ENCODE measurements at regions not wholly inside any gene's neighbourhood (a gene's known extent, or its start where the extent isn't known, plus 50 kb on each side); places are given as distances from the start of the nearest gene placed in this dataset.

DNA sequence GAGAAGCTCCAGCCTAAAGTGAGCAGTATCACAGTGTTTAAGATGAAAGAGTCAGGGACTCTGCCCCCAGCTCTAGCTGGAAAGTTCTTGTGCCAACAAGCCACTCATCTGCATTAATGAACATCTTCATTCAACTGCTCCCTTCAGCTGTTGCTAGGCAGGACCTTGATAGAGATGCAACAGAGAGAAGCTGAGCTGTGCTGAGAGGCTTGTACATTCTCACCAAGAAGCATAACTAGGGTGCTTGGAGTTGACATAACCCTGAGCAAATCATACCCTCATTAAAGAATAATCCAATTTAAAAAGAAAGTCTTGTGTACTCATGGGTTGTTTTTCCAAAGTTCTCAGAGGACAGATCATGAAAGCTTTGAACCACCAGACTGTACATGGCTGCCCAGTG is 63.2 kb downstream of the ATXN3L start:
- H3K27ac ChIP-seq (ENCODE audit: insufficient read depth, low read length, poor library complexity, severe bottlenecking): no peak overlapping the region
- no peak for DNase-seq
- H3K4me1 ChIP-seq (ENCODE audit: control insufficient read depth, insufficient read depth, low read length, poor library complexity, severe bottlenecking): no peaks in the 10 kb centered on the region
- no peak overlapping the region for H3K4me3 ChIP-seq (ENCODE audit: insufficient read depth, low read depth, low read length, poor library complexity, severe bottlenecking)
- H3K27me3 ChIP-seq (replicated peaks; ENCODE audit: control insufficient read depth, insufficient read depth, low read length, poor library complexity, severe bottlenecking): no peaks in the 10 kb centered on the region
- H3K36me3 ChIP-seq (ENCODE audit: control insufficient read depth, insufficient read depth, low read length): no peaks in the 10 kb centered on the region
- H3K9me3 ChIP-seq (ENCODE audit: control insufficient read depth, low read length): no peaks in the 10 kb centered on the region

DNA sequence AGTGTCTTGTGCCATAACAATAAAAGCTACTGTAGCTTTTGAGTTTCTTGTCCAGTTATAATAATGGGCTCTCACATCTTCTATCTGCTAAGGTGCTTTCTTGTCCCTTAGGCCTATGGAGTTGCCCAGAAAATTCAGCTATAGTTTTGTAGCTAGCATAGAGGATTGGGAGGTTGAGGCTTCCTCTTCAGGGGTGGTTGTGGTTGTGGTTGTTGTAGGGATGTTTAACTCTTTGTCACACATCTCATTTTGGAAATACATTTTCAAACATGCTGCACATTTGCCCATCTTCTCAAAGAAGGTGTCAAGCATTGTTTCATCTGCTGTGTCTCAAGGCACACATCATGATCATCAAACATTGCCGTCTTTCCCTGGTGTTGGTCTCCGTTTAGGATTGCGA is 65.0 kb downstream of the ATXN3L start:
- DNase-seq: no peak
- H3K27me3 ChIP-seq (replicated peaks; ENCODE audit: control insufficient read depth, insufficient read depth, low read length, poor library complexity, severe bottlenecking): no peaks in the 10 kb centered on the region

DNA sequence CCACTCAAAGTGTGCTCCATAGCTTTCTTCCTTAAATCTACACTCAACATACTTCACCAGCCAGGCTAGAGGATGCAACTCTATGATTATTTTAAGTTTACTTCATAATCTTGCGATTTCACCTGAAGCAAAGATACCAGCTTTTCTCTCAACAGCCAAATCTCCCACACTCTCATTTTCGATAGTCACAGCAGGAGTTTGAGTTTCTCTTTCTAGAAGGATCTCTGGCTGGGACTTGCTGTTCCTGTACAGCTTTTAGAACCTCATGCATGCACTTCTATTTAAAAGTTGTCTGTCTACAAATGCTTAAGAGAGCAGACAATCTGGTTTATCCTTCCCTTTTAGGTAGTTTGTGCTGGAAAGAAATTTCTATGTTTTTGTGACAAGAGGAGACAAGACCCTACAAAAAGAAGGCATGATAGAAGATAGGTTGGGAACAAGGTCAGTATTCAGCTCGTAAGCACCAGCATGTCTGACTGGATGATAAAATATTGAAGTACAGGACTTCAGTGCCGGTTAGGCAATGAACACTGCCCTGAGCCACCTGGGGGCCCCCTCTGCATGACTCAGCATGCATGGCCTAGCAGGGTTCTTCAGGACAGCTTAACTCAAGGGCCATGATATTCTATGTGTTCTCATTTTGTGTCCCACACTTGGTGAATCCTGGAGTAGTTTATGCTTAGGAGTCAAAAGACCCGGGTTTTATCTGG is 65.6 kb downstream of the ATXN3L start:
- Histone ChIP-seq H3K27ac (ENCODE audit: insufficient read depth, low read length, poor library complexity, severe bottlenecking) (no peak overlapping the region), H3K27me3 (replicated peaks; ENCODE audit: control insufficient read depth, insufficient read depth, low read length, poor library complexity, severe bottlenecking) (no peaks in the 10 kb centered on the region), H3K4me3 (ENCODE audit: insufficient read depth, low read depth, low read length, poor library complexity, severe bottlenecking) (no peak overlapping the region), H3K9me3 (ENCODE audit: control insufficient read depth, low read length) (no peaks in the 10 kb centered on the region), H3K36me3 (ENCODE audit: control insufficient read depth, insufficient read depth, low read length) (no peaks in the 10 kb centered on the region), H3K4me1 (ENCODE audit: control insufficient read depth, insufficient read depth, low read length, poor library complexity, severe bottlenecking) (no peaks in the 10 kb centered on the region)
- DNase-seq: no peak

More for the DNA sequence above, 65.0 kb downstream of the ATXN3L start:
- Histone ChIP-seq H3K27ac (ENCODE audit: insufficient read depth, low read length, poor library complexity, severe bottlenecking) (no peak overlapping the region), H3K9me3 (ENCODE audit: control insufficient read depth, low read length) (no peaks in the 10 kb centered on the region), H3K4me3 (ENCODE audit: insufficient read depth, low read depth, low read length, poor library complexity, severe bottlenecking) (no peak overlapping the region), H3K36me3 (ENCODE audit: control insufficient read depth, insufficient read depth, low read length) (no peaks in the 10 kb centered on the region), H3K4me1 (ENCODE audit: control insufficient read depth, insufficient read depth, low read length, poor library complexity, severe bottlenecking) (no peaks in the 10 kb centered on the region)

DNA sequence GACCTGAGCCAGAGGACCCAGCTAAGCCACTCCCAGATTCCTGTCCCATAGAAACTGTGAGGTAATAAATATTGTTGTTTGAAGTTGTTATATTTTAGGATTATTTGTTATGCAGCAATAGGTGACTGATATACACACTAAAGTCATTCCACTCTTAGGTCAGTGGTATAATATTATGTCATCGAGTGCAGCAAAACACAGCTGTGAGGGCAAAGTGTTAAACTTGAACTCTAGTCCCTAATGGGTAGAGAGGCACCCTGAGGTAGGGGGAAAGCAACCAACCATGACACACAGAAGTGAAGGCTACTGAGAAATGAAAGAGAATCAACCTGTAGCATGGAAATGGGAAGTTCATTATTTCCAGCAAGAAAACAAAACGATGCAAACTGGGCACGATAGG is 66.6 kb downstream of the ATXN3L start:
- no peak for DNase-seq
- Histone ChIP-seq H3K27ac (ENCODE audit: insufficient read depth, low read length, poor library complexity, severe bottlenecking) (no peak overlapping the region), H3K36me3 (ENCODE audit: control insufficient read depth, insufficient read depth, low read length) (no peaks in the 10 kb centered on the region), H3K4me1 (ENCODE audit: control insufficient read depth, insufficient read depth, low read length, poor library complexity, severe bottlenecking) (no peaks in the 10 kb centered on the region), H3K9me3 (ENCODE audit: control insufficient read depth, low read length) (no peaks in the 10 kb centered on the region), H3K4me3 (ENCODE audit: insufficient read depth, low read depth, low read length, poor library complexity, severe bottlenecking) (no peak overlapping the region), H3K27me3 (replicated peaks; ENCODE audit: control insufficient read depth, insufficient read depth, low read length, poor library complexity, severe bottlenecking) (no peaks in the 10 kb centered on the region)

DNA sequence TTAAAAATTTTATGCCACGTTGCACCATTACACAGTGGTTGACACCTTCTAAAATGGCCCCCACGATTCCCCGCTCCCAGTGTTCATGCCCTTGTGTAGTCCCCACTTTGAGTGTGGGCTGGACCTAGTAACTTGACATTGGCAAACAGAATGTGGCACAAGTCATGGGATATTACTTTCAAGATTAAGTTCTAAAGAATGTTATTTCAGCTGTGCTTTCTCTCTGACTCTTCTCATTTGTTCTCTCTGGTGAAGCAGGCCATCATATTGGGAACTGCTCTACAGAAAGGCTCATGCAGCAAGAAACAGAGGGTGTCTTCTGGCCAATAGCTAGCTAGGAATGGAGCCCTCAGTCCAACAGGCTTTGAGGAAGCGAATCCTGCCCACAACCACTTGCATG is 67.1 kb downstream of the ATXN3L start:
- Histone ChIP-seq H3K4me3 (ENCODE audit: insufficient read depth, low read depth, low read length, poor library complexity, severe bottlenecking) (no peak overlapping the region), H3K4me1 (ENCODE audit: control insufficient read depth, insufficient read depth, low read length, poor library complexity, severe bottlenecking) (no peaks in the 10 kb centered on the region), H3K27me3 (replicated peaks; ENCODE audit: control insufficient read depth, insufficient read depth, low read length, poor library complexity, severe bottlenecking) (no peaks in the 10 kb centered on the region), H3K27ac (ENCODE audit: insufficient read depth, low read length, poor library complexity, severe bottlenecking) (no peak overlapping the region), H3K36me3 (ENCODE audit: control insufficient read depth, insufficient read depth, low read length) (no peaks in the 10 kb centered on the region), H3K9me3 (ENCODE audit: control insufficient read depth, low read length) (no peaks in the 10 kb centered on the region)
- no peak for DNase-seq

DNA sequence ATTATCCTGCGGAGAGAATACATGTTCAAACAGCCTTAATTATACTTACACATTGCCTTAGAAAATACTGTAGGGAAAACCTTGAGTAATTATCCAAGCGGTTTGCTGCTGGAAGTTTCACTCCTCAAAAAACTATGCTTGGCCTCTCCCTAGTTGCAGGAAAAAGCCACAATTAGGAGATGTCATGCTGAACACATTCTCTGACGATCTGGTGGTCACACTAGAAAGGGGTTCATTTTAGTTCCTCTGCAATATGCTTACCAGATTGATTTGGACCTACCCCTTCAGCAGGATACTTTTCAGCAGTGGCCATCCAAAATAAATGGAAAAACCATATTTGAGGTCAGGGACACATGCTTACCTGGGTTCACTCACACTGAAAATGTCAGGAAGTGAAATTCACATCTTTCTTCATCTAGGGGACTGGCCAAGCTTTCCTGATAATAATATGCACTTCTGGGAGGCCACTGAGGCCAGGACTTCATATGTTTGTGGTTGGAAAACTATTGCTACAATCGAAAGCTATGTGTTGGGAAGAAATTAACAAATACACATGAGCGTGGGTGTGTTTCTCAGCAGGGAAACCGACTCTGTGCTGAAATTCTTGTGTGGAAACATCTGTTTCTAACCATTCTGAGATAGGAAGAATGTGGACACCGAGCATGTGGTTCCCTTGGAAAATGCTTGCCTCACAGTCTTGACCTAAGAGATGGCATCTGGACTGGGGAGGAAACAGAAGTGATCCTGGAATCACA is 68.8 kb downstream of the ATXN3L start:
- Histone ChIP-seq H3K27me3 (replicated peaks; ENCODE audit: control insufficient read depth, insufficient read depth, low read length, poor library complexity, severe bottlenecking) (no peaks in the 10 kb centered on the region), H3K4me1 (ENCODE audit: control insufficient read depth, insufficient read depth, low read length, poor library complexity, severe bottlenecking) (no peaks in the 10 kb centered on the region), H3K4me3 (ENCODE audit: insufficient read depth, low read depth, low read length, poor library complexity, severe bottlenecking) (no peak overlapping the region), H3K36me3 (ENCODE audit: control insufficient read depth, insufficient read depth, low read length) (no peaks in the 10 kb centered on the region), H3K9me3 (ENCODE audit: control insufficient read depth, low read length) (no peaks in the 10 kb centered on the region), H3K27ac (ENCODE audit: insufficient read depth, low read length, poor library complexity, severe bottlenecking) (no peak overlapping the region)
- DNase-seq: no peak

DNA sequence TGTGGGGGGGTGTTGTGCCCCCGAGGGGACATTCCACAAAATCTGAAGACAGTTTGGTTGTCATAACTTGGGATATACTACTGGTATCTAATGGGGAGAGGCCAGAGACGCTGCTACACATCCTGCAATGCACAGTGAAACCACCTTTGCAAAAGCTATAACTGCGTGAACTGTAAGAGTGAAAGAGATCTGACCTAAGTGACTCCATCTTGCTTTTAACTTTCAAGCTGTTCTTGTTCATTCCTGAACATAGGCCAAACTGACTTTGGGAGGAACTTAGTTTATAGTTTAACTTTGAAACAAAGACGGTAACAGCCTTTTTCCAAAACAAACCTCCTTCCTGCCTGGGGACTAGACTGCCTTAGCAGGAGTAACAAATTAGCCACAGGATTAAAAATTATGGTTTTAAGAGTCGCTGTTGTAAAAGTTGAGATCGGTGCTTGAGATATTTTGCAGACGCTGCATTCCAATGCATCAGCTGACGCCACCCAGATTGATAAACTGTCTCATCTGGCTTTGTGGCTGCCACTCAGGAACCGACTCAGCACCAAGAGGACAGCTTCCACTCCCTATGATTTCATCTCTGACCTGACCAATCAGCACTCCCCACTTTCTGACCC is 70.9 kb downstream of the ATXN3L start:
- Histone ChIP-seq H3K36me3 (ENCODE audit: control insufficient read depth, insufficient read depth, low read length) (no peaks in the 10 kb centered on the region), H3K9me3 (ENCODE audit: control insufficient read depth, low read length) (no peaks in the 10 kb centered on the region), H3K4me1 (ENCODE audit: control insufficient read depth, insufficient read depth, low read length, poor library complexity, severe bottlenecking) (no peaks in the 10 kb centered on the region), H3K27me3 (replicated peaks; ENCODE audit: control insufficient read depth, insufficient read depth, low read length, poor library complexity, severe bottlenecking) (no peaks in the 10 kb centered on the region), H3K27ac (ENCODE audit: insufficient read depth, low read length, poor library complexity, severe bottlenecking) (no peak overlapping the region), H3K4me3 (ENCODE audit: insufficient read depth, low read depth, low read length, poor library complexity, severe bottlenecking) (no peak overlapping the region)
- DNase-seq: no peak

DNA sequence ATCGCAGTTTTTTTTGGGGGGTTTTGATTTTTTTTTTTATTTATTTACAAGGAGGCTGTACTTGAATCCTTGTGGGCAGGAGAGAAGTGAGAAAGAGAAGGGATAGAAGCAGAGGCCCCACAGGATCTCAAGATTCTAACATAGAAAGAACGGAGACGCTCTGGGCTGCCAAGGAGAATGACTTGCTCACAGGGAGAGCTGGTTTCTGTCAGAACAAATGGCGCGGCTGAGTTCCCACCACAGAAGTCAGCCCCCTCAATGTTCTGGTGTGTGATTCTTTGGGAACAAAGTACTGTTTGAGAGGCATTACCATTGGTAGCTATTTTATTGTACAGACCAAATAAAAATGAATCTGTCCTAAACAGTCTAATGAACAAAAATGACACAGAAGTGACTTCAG is 80.6 kb downstream of the ATXN3L start:
- H3K27ac ChIP-seq (ENCODE audit: insufficient read depth, low read length, poor library complexity, severe bottlenecking): no peak overlapping the region
- no peak overlapping the region for H3K4me3 ChIP-seq (ENCODE audit: insufficient read depth, low read depth, low read length, poor library complexity, severe bottlenecking)
- H3K27me3 ChIP-seq (replicated peaks; ENCODE audit: control insufficient read depth, insufficient read depth, low read length, poor library complexity, severe bottlenecking): no peaks in the 10 kb centered on the region
- H3K9me3 ChIP-seq (ENCODE audit: control insufficient read depth, low read length): no peaks in the 10 kb centered on the region
- H3K4me1 ChIP-seq (ENCODE audit: control insufficient read depth, insufficient read depth, low read length, poor library complexity, severe bottlenecking): no peaks in the 10 kb centered on the region
- no peaks in the 10 kb centered on the region for H3K36me3 ChIP-seq (ENCODE audit: control insufficient read depth, insufficient read depth, low read length)
- DNase-seq: no peak

DNA sequence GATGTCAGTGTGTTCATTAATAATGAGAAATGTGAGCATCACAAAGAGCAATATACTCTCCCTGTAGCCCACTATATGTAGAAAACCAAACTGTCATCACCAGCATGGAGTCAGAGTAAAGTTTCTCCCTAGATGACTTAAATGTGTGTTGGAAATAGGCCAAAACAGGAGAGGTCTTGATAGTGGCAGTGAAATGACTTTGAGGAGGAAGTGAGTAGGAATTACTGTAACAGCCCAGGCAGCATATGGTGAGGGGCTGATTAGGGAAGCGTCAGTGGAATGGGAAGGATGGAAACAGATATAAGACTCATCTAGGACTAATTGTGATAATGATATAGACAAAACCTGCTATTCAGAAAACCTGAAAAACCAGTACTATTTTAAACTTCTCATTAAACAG is 83.9 kb downstream of the ATXN3L start:
- no peak overlapping the region for H3K4me3 ChIP-seq (ENCODE audit: insufficient read depth, low read depth, low read length, poor library complexity, severe bottlenecking)
- H3K4me1 ChIP-seq (ENCODE audit: control insufficient read depth, insufficient read depth, low read length, poor library complexity, severe bottlenecking): no peaks in the 10 kb centered on the region
- no peak overlapping the region for H3K27ac ChIP-seq (ENCODE audit: insufficient read depth, low read length, poor library complexity, severe bottlenecking)
- no peaks in the 10 kb centered on the region for H3K27me3 ChIP-seq (replicated peaks; ENCODE audit: control insufficient read depth, insufficient read depth, low read length, poor library complexity, severe bottlenecking)
- no peak for DNase-seq
- no peaks in the 10 kb centered on the region for H3K36me3 ChIP-seq (ENCODE audit: control insufficient read depth, insufficient read depth, low read length)
- no peaks in the 10 kb centered on the region for H3K9me3 ChIP-seq (ENCODE audit: control insufficient read depth, low read length)

DNA sequence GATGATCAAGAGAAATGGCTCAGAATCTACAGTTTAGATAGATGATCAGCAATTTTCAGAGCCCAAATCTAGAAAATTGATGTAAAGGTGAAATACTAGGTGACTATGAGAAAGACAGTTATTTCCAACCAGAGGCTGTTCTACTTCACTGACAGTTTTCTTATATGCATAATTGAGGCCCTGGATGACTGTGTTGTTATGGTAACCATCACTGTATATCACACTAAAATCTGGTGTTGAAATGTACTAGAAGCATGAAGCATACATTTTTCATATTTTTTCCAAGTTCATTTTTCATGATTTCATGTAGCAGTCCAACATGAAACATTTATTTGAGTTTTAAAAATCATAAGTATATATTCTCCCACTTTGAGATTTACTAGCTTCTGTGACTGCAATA is 87.4 kb downstream of the ATXN3L start:
- no peaks in the 10 kb centered on the region for H3K9me3 ChIP-seq (ENCODE audit: control insufficient read depth, low read length)
- H3K27me3 ChIP-seq (replicated peaks; ENCODE audit: control insufficient read depth, insufficient read depth, low read length, poor library complexity, severe bottlenecking): no peaks in the 10 kb centered on the region
- H3K27ac ChIP-seq (ENCODE audit: insufficient read depth, low read length, poor library complexity, severe bottlenecking): no peak overlapping the region
- no peaks in the 10 kb centered on the region for H3K36me3 ChIP-seq (ENCODE audit: control insufficient read depth, insufficient read depth, low read length)
- H3K4me1 ChIP-seq (ENCODE audit: control insufficient read depth, insufficient read depth, low read length, poor library complexity, severe bottlenecking): no peaks in the 10 kb centered on the region
- no peak overlapping the region for H3K4me3 ChIP-seq (ENCODE audit: insufficient read depth, low read depth, low read length, poor library complexity, severe bottlenecking)
- no peak for DNase-seq
